Right renal cortex interstitium (tissue), 3 donors: ENCODE measurements at regions not wholly inside any gene's neighbourhood (a gene's known extent, or its start where the extent isn't known, plus 50 kb on each side); places are given as distances from the start of the nearest gene placed in this dataset.

Experiments used
- DNase-seq, 3 donors: peaks; one replicate each; pipeline ENCODE4 v3.0.0-alpha.2; 2013; ENCODE audit warnings: low read depth in 3 of 3, low spot score in 2 of 3

- DNase-seq = no peak
Observed at GRCh38 chr13:56923626-56924140, 217.0 kb upstream of the PRR20A start.

- no peak for DNase-seq
Observed at GRCh38 chr13:56924401-56924800, 216.3 kb upstream of the PRR20A start.

GRCh38 chr13:56932104-56932503 lies 208.6 kb upstream of the PRR20A start:
- DNase-seq = no peak

GRCh38 chr13:56953965-56954364 lies 186.8 kb upstream of the PRR20A start:
- no peak for DNase-seq

GRCh38 chr13:56975647-56976046 lies 165.1 kb upstream of the PRR20A start:
- no peak for DNase-seq

- DNase-seq = no peak
Observed at GRCh38 chr13:56980856-56981255, 159.9 kb upstream of the PRR20A start.

- DNase-seq = no peak
Observed at GRCh38 chr13:56986121-56986520, 154.6 kb upstream of the PRR20A start.

GRCh38 chr13:56988543-56988942 lies 152.2 kb upstream of the PRR20A start:
- no peak for DNase-seq

GRCh38 chr13:57003682-57004081 lies 137.0 kb upstream of the PRR20A start:
- no peak for DNase-seq

- no peak for DNase-seq
Observed at GRCh38 chr13:57017357-57017756, 123.4 kb upstream of the PRR20A start.

GRCh38 chr13:57018915-57019314 lies 121.8 kb upstream of the PRR20A start:
- no peak for DNase-seq

- DNase-seq = no peak
Observed at GRCh38 chr13:57030671-57031070, 110.0 kb upstream of the PRR20A start.

- DNase-seq = no peak
Observed at GRCh38 chr13:57036290-57036689, 104.4 kb upstream of the PRR20A start.

- no peak for DNase-seq
Observed at GRCh38 chr13:57044910-57045309, 95.8 kb upstream of the PRR20A start.

- DNase-seq = peak in 2 of 3 donors; percentile 2 to 7
Observed at GRCh38 chr13:57045826-57046546, 94.7 kb upstream of the PRR20A start.

- no peak for DNase-seq
Observed at GRCh38 chr13:57056601-57057180, 84.0 kb upstream of the PRR20A start.

GRCh38 chr13:57063007-57063406 lies 77.7 kb upstream of the PRR20A start:
- no peak for DNase-seq

GRCh38 chr13:57073983-57074382 lies 66.7 kb upstream of the PRR20A start:
- DNase-seq = no peak

- no peak for DNase-seq
Observed at GRCh38 chr13:57075588-57075987, 65.1 kb upstream of the PRR20A start.

- no peak for DNase-seq
Observed at GRCh38 chr13:57087006-57087405, 53.7 kb upstream of the PRR20A start.
